HG03103 (cell line): ENCODE measurements at regions not wholly inside any gene's neighbourhood (a gene's known extent, or its start where the extent isn't known, plus 50 kb on each side); places are given as distances from the start of the nearest gene placed in this dataset.

Source experiments
- ATAC-seq: cut with Tn5 transposase; IDR thresholded peaks from one replicate; pipeline ENCODE4 v1.9.1; 2021; ENCODE audit warnings: low read depth; ENCODE audit not compliant: unreplicated experiment

- ATAC-seq: no peak
Measured at GRCh38 chr6:151699719-151700118, 107.8 kb upstream of the ESR1 start.

- ATAC-seq: peak; percentile 71
Measured at GRCh38 chr6:151701911-151702562, 105.4 kb upstream of the ESR1 start.

GRCh38 chr6:151702851-151703658 lies 104.4 kb upstream of the ESR1 start:
- peak; percentile 34 for ATAC-seq

DNA sequence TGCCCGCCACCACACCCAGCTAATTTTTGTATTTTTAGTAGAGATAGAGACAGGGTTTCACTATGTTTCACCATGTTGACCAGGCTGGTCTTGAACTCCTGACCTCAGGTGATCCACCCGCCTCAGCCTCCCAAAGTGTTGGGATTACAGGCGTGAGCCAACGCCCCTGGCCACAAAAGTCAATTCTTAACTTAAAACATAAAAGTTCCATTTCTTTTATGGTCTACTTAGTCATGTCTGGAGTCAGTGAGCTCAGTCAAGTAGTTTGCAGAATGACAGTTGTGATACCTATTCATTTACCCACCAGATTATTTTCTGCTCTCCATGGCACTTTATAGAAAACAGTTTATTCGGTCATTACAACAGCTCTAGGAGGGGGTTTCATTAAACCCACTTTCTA lies 103.1 kb upstream of the ESR1 start:
- no peak for ATAC-seq

DNA sequence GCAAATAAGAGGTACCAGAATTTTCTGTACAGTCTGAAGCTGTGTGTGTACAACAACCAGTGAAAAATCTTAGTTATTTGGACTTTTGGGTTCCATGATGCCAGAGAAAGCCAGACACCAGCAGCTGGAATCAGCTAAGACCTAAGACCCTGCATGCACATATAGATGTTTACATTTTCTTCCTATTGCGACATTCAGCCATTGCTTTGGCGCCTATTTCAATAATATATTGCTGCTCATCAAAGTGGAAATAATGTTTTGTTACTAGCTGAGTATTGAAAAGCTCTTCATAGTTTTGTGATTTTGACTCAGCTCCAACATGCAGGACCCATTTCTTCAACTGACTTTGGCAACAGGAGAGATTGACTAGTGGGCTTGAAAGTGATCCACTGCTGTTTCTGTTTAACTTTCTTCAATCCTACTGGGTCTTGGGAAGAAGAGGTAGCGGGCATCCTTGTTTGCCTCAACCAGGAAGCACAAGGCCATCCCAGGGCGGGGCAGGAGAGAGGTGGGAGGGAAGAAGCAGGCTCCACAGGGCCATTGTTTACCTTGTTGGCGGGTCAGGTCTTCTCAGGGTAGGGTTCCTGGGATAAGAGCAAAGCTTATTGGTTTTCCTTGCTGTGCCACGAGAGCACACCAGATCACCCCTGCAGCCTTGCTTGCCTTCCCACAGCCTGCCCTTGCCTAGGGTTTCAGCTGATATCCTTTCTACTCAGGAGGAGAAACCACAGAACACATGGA lies 101.3 kb upstream of the ESR1 start:
- no peak for ATAC-seq

GRCh38 chr6:151709329-151709728 lies 98.2 kb upstream of the ESR1 start:
- ATAC-seq: no peak

GRCh38 chr6:151716526-151716932 lies 91.0 kb upstream of the ESR1 start:
- ATAC-seq: no peak

DNA sequence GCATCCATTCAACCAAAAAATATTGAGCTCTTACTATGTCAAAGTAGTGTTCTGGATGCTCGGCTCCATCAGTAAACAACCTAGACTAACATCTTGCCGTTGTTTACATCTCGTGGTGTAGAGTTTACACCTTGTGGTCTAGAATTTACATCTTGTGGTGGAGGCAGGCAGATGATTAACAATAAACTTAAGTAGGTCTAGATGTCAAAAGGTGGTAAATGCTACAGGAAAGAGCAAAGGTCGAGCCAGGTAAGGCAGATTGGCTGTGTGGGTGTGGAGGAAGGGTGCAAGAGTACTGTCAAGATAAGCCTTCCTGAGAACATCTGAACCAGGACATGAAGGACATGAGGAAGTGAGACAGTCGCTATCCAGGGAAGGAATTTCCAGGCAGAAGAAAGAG lies 88.4 kb upstream of the ESR1 start:
- ATAC-seq: no peak

- no peak for ATAC-seq
Measured at GRCh38 chr6:151721146-151721545, 86.3 kb upstream of the ESR1 start.

- no peak for ATAC-seq
Measured at GRCh38 chr6:151721671-151722070, 85.8 kb upstream of the ESR1 start.

- ATAC-seq: peak; percentile 55
Measured at GRCh38 chr6:151722342-151722741, 85.1 kb upstream of the ESR1 start.

GRCh38 chr6:151723152-151723551 lies 84.3 kb upstream of the ESR1 start:
- peak; percentile 72 for ATAC-seq

DNA sequence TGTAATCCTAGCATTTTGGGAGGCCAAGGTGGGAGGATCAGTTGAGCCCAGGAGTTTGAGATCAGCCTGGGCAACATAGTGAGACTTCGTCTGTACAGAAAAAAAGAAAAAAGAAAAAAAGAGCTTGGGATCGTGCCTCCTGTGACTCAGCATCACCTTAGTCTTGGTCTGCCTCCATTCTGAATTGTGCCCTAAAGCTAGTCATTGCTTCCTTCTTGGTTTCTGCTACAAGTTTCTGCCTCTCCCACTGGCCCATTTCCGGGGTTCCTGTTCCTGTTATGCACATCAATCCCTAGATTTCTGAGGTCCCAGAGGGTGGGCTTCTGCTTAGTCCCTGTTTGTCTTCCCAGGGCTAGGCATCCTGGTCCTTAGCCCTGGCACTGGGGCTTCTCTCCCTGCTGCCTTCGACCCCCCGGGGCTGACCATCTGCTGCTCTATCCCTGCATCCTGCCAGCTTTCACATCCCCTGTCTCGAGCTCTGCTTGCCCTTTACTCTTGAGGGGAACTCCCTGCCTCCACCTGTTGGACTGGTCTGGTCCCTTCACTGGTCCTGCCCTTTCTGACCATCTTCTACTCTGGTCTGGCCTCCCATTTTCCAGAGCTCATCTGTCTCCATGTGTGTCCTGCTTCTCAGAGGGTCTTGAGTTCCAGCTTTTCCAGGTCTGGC lies 77.5 kb upstream of the ESR1 start:
- ATAC-seq: no peak

DNA sequence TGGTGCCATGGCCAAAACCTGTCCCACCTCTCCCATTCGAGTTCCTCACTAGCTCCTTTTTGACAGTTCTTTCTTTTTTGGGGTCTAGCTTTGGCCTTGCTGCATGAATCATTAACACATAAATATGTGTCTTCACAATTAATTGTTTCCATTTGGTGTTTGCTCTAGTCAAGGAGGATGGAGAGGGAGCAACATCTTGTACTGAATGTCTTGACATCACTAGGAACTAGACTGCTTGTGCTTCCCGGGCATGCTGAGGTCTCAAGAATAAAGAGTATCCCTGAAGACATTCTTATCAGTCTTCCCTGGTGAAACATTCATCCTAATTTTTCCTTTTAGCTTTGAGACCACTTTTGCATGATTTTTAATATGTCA lies 77.0 kb upstream of the ESR1 start:
- no peak for ATAC-seq

GRCh38 chr6:151731313-151731712 lies 76.2 kb upstream of the ESR1 start:
- ATAC-seq: no peak

- ATAC-seq: no peak
Measured at GRCh38 chr6:151733680-151734320, 73.7 kb upstream of the ESR1 start.

- no peak for ATAC-seq
Measured at GRCh38 chr6:151738267-151738666, 69.2 kb upstream of the ESR1 start.

DNA sequence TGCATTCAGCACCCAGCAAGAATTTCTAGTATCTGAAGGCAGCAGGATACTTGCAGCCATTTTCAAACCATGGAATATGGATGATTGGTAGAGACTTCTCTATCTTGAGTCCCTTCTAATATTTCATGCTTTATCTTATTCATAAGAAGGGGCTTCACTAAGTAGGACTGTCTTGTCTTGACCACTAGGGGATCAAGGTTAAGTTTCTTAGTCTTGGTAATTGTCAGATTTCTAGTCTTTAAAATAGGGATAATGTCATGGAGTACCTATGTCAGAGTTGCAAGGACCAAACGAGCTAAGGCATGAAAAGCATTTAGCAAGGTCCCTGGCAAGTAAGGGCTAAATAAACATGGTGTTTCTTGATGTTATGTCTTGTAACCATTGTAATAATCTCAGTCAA lies 68.5 kb upstream of the ESR1 start:
- no peak for ATAC-seq

- no peak for ATAC-seq
Measured at GRCh38 chr6:151740820-151741219, 66.7 kb upstream of the ESR1 start.

- ATAC-seq: no peak
Measured at GRCh38 chr6:151747896-151748295, 59.6 kb upstream of the ESR1 start.

- ATAC-seq: no peak
Measured at GRCh38 chr6:151749341-151749740, 58.1 kb upstream of the ESR1 start.
